ENCODE measurements at regions not wholly inside any gene's neighbourhood (a gene's known extent, or its start where the extent isn't known, plus 50 kb on each side); places are given as distances from the start of the nearest gene placed in this dataset.

DNA sequence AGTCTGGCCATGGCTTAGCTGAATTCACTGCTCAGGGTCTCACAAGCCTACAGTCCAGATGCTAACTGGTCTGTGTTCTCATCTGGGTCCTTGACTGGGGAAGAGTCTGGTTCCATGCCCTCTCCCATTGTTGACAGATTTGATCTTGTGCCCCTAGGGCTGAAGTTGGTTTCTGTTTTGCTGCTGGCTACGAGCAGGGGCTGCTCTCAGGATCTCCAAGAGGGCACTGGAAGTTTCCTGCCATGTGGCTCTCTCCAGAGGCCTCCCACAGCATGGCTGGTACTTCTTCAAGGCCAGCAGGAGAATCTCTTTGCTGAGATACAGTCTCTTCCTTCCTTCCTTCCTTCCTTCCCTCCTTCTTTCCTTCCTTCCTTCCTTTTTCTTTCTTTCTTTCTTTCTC is 78.1 kb downstream of the SPP2 start:
- no peak for FAIRE-seq
- POLR2A ChIA-PET = no interaction called here
- H3K27ac ChIP-seq (ENCODE audit: extremely low read length, insufficient read depth, low read length) = no peak overlapping the region
- no peak for TF ChIP-seq KLF11 (CRISPR knock-in tag; IDR thresholded peaks at IDR 0.05)
- no peak for TF ChIP-seq ZNF878 (CRISPR knock-in tag; IDR thresholded peaks at IDR 0.05)
- TF ChIP-seq RNF2 (conservative IDR thresholded peaks at IDR 0.05; ENCODE audit: low read depth) = no peak
- TF ChIP-seq, protein P1, sequence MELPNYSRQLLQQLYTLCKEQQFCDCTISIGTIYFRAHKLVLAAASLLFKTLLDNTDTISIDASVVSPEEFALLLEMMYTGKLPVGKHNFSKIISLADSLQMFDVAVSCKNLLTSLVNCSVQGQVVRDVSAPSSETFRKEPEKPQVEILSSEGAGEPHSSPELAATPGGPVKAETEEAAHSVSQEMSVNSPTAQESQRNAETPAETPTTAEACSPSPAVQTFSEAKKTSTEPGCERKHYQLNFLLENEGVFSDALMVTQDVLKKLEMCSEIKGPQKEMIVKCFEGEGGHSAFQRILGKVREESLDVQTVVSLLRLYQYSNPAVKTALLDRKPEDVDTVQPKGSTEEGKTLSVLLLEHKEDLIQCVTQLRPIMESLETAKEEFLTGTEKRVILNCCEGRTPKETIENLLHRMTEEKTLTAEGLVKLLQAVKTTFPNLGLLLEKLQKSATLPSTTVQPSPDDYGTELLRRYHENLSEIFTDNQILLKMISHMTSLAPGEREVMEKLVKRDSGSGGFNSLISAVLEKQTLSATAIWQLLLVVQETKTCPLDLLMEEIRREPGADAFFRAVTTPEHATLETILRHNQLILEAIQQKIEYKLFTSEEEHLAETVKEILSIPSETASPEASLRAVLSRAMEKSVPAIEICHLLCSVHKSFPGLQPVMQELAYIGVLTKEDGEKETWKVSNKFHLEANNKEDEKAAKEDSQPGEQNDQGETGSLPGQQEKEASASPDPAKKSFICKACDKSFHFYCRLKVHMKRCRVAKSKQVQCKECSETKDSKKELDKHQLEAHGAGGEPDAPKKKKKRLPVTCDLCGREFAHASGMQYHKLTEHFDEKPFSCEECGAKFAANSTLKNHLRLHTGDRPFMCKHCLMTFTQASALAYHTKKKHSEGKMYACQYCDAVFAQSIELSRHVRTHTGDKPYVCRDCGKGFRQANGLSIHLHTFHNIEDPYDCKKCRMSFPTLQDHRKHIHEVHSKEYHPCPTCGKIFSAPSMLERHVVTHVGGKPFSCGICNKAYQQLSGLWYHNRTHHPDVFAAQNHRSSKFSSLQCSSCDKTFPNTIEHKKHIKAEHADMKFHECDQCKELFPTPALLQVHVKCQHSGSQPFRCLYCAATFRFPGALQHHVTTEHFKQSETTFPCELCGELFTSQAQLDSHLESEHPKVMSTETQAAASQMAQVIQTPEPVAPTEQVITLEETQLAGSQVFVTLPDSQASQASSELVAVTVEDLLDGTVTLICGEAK (IDR thresholded peaks at IDR 0.05) = no peak
- TF ChIP-seq, protein P1 (CRISPR knock-in tag; IDR thresholded peaks at IDR 0.05) = no peak
- no peak for TF ChIP-seq NFE2 (CRISPR knock-in tag; IDR thresholded peaks at IDR 0.05)
- no peak for TF ChIP-seq NCOR1 (IDR thresholded peaks at IDR 0.05; ENCODE audit: borderline replicate concordance, low read length)
- no peak for TF ChIP-seq BCL6 (CRISPR knock-in tag; IDR thresholded peaks at IDR 0.05)
- TF ChIP-seq, protein P2, sequence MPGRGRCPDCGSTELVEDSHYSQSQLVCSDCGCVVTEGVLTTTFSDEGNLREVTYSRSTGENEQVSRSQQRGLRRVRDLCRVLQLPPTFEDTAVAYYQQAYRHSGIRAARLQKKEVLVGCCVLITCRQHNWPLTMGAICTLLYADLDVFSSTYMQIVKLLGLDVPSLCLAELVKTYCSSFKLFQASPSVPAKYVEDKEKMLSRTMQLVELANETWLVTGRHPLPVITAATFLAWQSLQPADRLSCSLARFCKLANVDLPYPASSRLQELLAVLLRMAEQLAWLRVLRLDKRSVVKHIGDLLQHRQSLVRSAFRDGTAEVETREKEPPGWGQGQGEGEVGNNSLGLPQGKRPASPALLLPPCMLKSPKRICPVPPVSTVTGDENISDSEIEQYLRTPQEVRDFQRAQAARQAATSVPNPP (CRISPR knock-in tag; IDR thresholded peaks at IDR 0.05) = no peak
- no peak for TF ChIP-seq ZNF781 (CRISPR knock-in tag; IDR thresholded peaks at IDR 0.05; ENCODE audit: borderline replicate concordance, not compliant biosample characterization)
- TF ChIP-seq ZNF260 (CRISPR knock-in tag; IDR thresholded peaks at IDR 0.05; ENCODE audit: borderline replicate concordance, low read depth) = no peak
- TF ChIP-seq ZNF550 (CRISPR knock-in tag; IDR thresholded peaks at IDR 0.05; ENCODE audit: borderline replicate concordance) = no peak
- TF ChIP-seq ZNF441 (CRISPR knock-in tag; IDR thresholded peaks at IDR 0.05; ENCODE audit: borderline replicate concordance) = no peak
- TF ChIP-seq, protein P3, sequence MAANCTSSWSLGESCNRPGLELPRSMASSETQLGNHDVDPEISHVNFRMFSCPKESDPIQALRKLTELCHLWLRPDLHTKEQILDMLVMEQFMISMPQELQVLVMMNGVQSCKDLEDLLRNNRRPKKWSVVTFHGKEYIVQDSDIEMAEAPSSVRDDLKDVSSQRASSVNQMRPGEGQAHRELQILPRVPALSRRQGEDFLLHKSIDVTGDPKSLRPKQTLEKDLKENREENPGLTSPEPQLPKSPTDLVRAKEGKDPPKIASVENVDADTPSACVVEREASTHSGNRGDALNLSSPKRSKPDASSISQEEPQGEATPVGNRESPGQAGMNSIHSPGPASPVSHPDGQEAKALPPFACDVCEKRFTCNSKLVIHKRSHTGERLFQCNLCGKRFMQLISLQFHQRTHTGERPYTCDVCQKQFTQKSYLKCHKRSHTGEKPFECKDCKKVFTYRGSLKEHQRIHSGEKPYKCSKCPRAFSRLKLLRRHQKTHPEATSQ (CRISPR knock-in tag; IDR thresholded peaks at IDR 0.05; ENCODE audit: borderline replicate concordance) = no peak
- no peak for TF ChIP-seq ZNF496 (CRISPR knock-in tag; IDR thresholded peaks at IDR 0.05; ENCODE audit: insufficient replicate concordance)
- TF ChIP-seq KLF9 (CRISPR knock-in tag; IDR thresholded peaks at IDR 0.05; ENCODE audit: low read depth) = no peak

More for the DNA sequence above, 78.1 kb downstream of the SPP2 start:
- Histone ChIP-seq H3K79me2 (ENCODE audit: insufficient read depth, low read length) (no peaks in the 10 kb centered on the region), H3K9me3 (ENCODE audit: low read length) (no peaks in the 10 kb centered on the region), H3K9ac (ENCODE audit: insufficient read depth, low read depth, low read length) (no peak overlapping the region), H2AFZ (ENCODE audit: low read length) (no peak overlapping the region), H3K4me1 (ENCODE audit: insufficient read depth, low read length) (no peaks in the 10 kb centered on the region), H3K27me3 (ENCODE audit: control insufficient read depth in 1 of 2, insufficient read depth in 2 of 2, low read length in 2 of 2) (no peaks in the 10 kb centered on the region), H3K4me2 (ENCODE audit: low read depth, low read length) (no peak overlapping the region), H4K20me1 (ENCODE audit: insufficient read depth, low read length) (no peaks in the 10 kb centered on the region), H3K36me3 (replicated peaks in 1 of 2; ENCODE audit: control insufficient read depth in 1 of 2, insufficient read depth in 2 of 2, low read length in 2 of 2) (no peaks in the 10 kb centered on the region), H3K4me3 (replicated peaks in 1 of 3; ENCODE audit: insufficient read depth in 1 of 3, low read depth in 2 of 3, low read length in 3 of 3) (no peak overlapping the region)
- CTCF ChIA-PET (ENCODE audit: low intra/inter-chr PET ratio, low total read pairs) = no interaction called here
- intact Hi-C loops (cut with micrococcal nuclease; ENCODE audit: unreplicated experiment) (no loop called here), in situ Hi-C loops (cut with HindIII; ENCODE audit: extremely low pct_ligation_motif_present, low pct_unique_long_range_greater_than_20kb) (no loop called here)
- no TSS peak for BruUV-seq (replicated peaks)
- ATAC-seq (no peak), DNase-seq (ENCODE audit: low spot score) (no peak)
- 0% methylated on average over 1 of the region's 1 CpG for WGBS (ENCODE audit: low lambda C conversion rate)

Measured in HepG2 (cell line).